K562 (cell line): ENCODE measurements at regions not wholly inside any gene's neighbourhood (a gene's known extent, or its start where the extent isn't known, plus 50 kb on each side); places are given as distances from the start of the nearest gene placed in this dataset.

Experiments
- ATAC-seq: fragments of 200-7000 bp; cut with Tn5 transposase; 3 replicates; pipeline ENCODE4 v1.9.1; 2020; ENCODE audit warnings: moderate library complexity
- BruUV-seq: library from RNA; stranded (reverse); fragments of 400-500 nt; replicated peaks from 2 replicates; lab custom pipeline; 2021; lab: Mats Ljungman, UMichigan
- CTCF ChIA-PET: fragments of 300-600 bp; formaldehyde crosslinking; extraction: SDS; loops from one replicate; lab custom pipeline; 2021; ENCODE audit warnings: low intra/inter-chr PET ratio; lab: Yijun Ruan, JAX
- POLR2A ChIA-PET: fragments of 300-600, 350-650 bp; sonication (Branson Sonifier 250); formaldehyde crosslinking; extraction: SDS; loops from one replicate; lab custom pipeline; 2021; ENCODE audit warnings: antibody characterized with exemption, inconsistent platforms; lab: Yijun Ruan, JAX
- DNase-seq, 4 experiments: peaks; one replicate each; pipeline versions ENCODE4 v3.0.0 to v3.0.0-alpha.2; 2011 to 2018; ENCODE audit warnings: low spot score in 3 of 4, mixed read lengths in 3 of 4; ENCODE audit errors: extremely low read depth in 1 of 4
- FAIRE-seq: peaks from 2 replicates; lab custom pipeline; 2011; peaks lifted over from hg19 to GRCh38; lab: Jason Lieb, UNC
- H2AFZ ChIP-seq: 2 replicates; pipeline ENCODE4 v1.6.0; 2011; ENCODE audit warnings: low read depth, low read length, control low read depth, inconsistent platforms
- H3K27ac ChIP-seq: fragments of 200-600 bp; 3 replicates; pipeline ENCODE4 v1.8.0; 2011; ENCODE audit warnings: low read depth, mild to moderate bottlenecking, control low read depth, inconsistent platforms, low read length, moderate library complexity, mixed read lengths; ENCODE audit errors: extremely low read depth
- H3K27me3 ChIP-seq, 2 experiments: fragments of 300-600 bp in 1 of 2; 2 replicates in 1 of 2; 3 replicates in 1 of 2; pipeline versions ENCODE4 v1.6.0 to v1.8.0; 2011; ENCODE audit warnings: inconsistent platforms in 2 of 2, low read length in 2 of 2, mild to moderate bottlenecking in 1 of 2, mixed read lengths in 1 of 2, moderate library complexity in 1 of 2; ENCODE audit not compliant: control insufficient read depth in 2 of 2, insufficient read depth in 2 of 2
- H3K36me3 ChIP-seq: fragments of 300-600 bp; 3 replicates; pipeline ENCODE4 v1.8.0; 2011; ENCODE audit warnings: mild to moderate bottlenecking, low read length, inconsistent platforms; ENCODE audit not compliant: control insufficient read depth, insufficient read depth
- H3K4me1 ChIP-seq, 2 experiments: fragments of 200-600 bp in 1 of 2; replicated peaks in 1 of 2; 2 replicates in 1 of 2; 3 replicates in 1 of 2; pipeline versions ENCODE4 v1.5.1 to v1.8.0; 2011; ENCODE audit warnings: inconsistent platforms in 2 of 2, low read length in 2 of 2, mild to moderate bottlenecking in 1 of 2, mixed read lengths in 1 of 2, moderate library complexity in 1 of 2; ENCODE audit not compliant: control insufficient read depth in 2 of 2, insufficient read depth in 2 of 2
- H3K4me2 ChIP-seq: 2 replicates; pipeline ENCODE4 v1.6.1; 2011; ENCODE audit warnings: low read length, control low read depth, inconsistent platforms, mixed read lengths; ENCODE audit not compliant: insufficient read depth
- H3K4me3 ChIP-seq: fragments of 200-600 bp; sonication (generic), shearing (Covaris generic); 2 replicates; pipeline ENCODE4 v1.5.1; 2016; ENCODE audit warnings: control low read depth, inconsistent platforms
- H3K79me2 ChIP-seq: fragments of 200-600 bp; 3 replicates; pipeline ENCODE4 v1.8.0; 2011; ENCODE audit warnings: low read length, inconsistent platforms; ENCODE audit not compliant: control insufficient read depth, insufficient read depth
- H3K9ac ChIP-seq, 2 experiments: 2 replicates each; pipeline versions ENCODE4 v1.6.0 to v1.6.1; 2011; ENCODE audit warnings: low read depth in 2 of 2, low read length in 2 of 2, control low read depth in 1 of 2, inconsistent platforms in 1 of 2, mild to moderate bottlenecking in 1 of 2, mixed read lengths in 1 of 2; ENCODE audit not compliant: insufficient read depth in 1 of 2
- H3K9me1 ChIP-seq: one replicate; pipeline ENCODE4 v1.6.0; 2011; ENCODE audit warnings: inconsistent platforms, mild to moderate bottlenecking, low read length, moderate library complexity; ENCODE audit not compliant: control insufficient read depth, insufficient read depth
- H3K9me3 ChIP-seq: replicated peaks from 2 replicates; pipeline ENCODE4 v1.5.1; 2011; ENCODE audit warnings: low read depth, low read length, inconsistent platforms; ENCODE audit not compliant: control insufficient read depth, insufficient read depth
- H4K20me1 ChIP-seq: replicated peaks from 2 replicates; pipeline ENCODE4 v1.6.1; 2011; ENCODE audit warnings: low read length, inconsistent platforms, mixed read lengths; ENCODE audit not compliant: control insufficient read depth, insufficient read depth
- ASH1L ChIP-seq: fragments of 450-650 bp; IDR thresholded peaks from 2 replicates; pipeline ENCODE4 v1.6.1; 2018; ENCODE audit warnings: borderline replicate concordance, mild to moderate bottlenecking, low read depth; ENCODE audit not compliant: partially characterized antibody
- ERF ChIP-seq: fragments of 450-650 bp; formaldehyde crosslinking; IDR thresholded peaks from 2 replicates; pipeline ENCODE4 v1.4.0; 2020; ENCODE audit warnings: mild to moderate bottlenecking, mixed read lengths
- HSF4 ChIP-seq: fragments of 250-450 bp; sonication (Bioruptor Pico); IDR thresholded peaks from 2 replicates; pipeline ENCODE4 v2.1.2; 2022; ENCODE audit warnings: mild to moderate bottlenecking, moderate library complexity, borderline replicate concordance
- NELFE ChIP-seq: IDR thresholded peaks from 2 replicates; pipeline ENCODE4 v1.6.1; 2011; ENCODE audit warnings: mild to moderate bottlenecking; ENCODE audit not compliant: insufficient read depth, insufficient read length
- NFIC ChIP-seq: fragments of 450-650 bp; IDR thresholded peaks from 2 replicates; pipeline ENCODE4 v1.6.1; 2017; ENCODE audit warnings: mild to moderate bottlenecking, inconsistent platforms
- RBFOX2 ChIP-seq: fragments of 200-400 bp; formaldehyde crosslinking; IDR thresholded peaks from 2 replicates; pipeline ENCODE4 v1.6.1; 2017; ENCODE audit warnings: low read depth, mild to moderate bottlenecking, low read length, moderate library complexity
- RBM15 ChIP-seq: fragments of 200-400 bp; formaldehyde crosslinking; IDR thresholded peaks from 2 replicates; pipeline ENCODE4 v1.6.1; 2018; ENCODE audit warnings: mild to moderate bottlenecking, low read length, moderate library complexity; ENCODE audit not compliant: insufficient read depth
- SMARCA5 ChIP-seq: fragments of 450-650 bp; IDR thresholded peaks from 2 replicates; pipeline ENCODE4 v1.6.1; 2016
- SRSF7 ChIP-seq: fragments of 200-400 bp; formaldehyde crosslinking; optimal IDR thresholded peaks from 2 replicates; pipeline ENCODE3; 2017; ENCODE audit warnings: mild to moderate bottlenecking, low read depth, low read length
- TAL1 ChIP-seq: fragments of 450-650 bp; IDR thresholded peaks from 2 replicates; pipeline ENCODE4 v1.6.1; 2016; ENCODE audit warnings: mild to moderate bottlenecking
- TCF7 ChIP-seq: sonication (generic); IDR thresholded peaks from 2 replicates; pipeline ENCODE4 v1.6.1; 2016; ENCODE audit warnings: antibody characterized with exemption, borderline replicate concordance
- ZNF121 ChIP-seq: sonication (generic); formaldehyde crosslinking; conservative IDR thresholded peaks from 2 replicates; pipeline ENCODE4 v1.8.0; 2022; ENCODE audit warnings: missing genetic modification reagents
- ZNF134 ChIP-seq: fragments of 250-450 bp; sonication (Bioruptor Pico); conservative IDR thresholded peaks from 2 replicates; pipeline ENCODE4 v1.4.0; 2020
- ZNF146 ChIP-seq: IDR thresholded peaks from one replicate; pipeline ENCODE4 v1.6.1; 2018; ENCODE audit warnings: missing compliant biosample characterization; ENCODE audit not compliant: unreplicated experiment
- ZNF444 ChIP-seq: fragments of 250-450 bp; sonication (Bioruptor Pico); IDR thresholded peaks from 2 replicates; pipeline ENCODE4 v1.4.0; 2020; ENCODE audit warnings: mild to moderate bottlenecking, moderate library complexity
- ZNF830 ChIP-seq: fragments of 250-450 bp; sonication (Bioruptor Pico); IDR thresholded peaks from 2 replicates; pipeline ENCODE4 v1.5.0; 2021; ENCODE audit warnings: mild to moderate bottlenecking
- WGBS: fragments of 100-300 bp; shearing (Covaris generic); methylation state at CpG from one replicate; pipeline ENCODE4 v1.1.6; 2016; ENCODE audit warnings: low coverage, mixed read lengths; ENCODE audit not compliant: insufficient coverage; ENCODE audit errors: missing lambda C conversion rate; 5-methylcytosine and 5-hydroxymethylcytosine counted together
- in situ Hi-C: fragments of 300-500 bp; cut with MboI; formaldehyde crosslinking; loops from 4 replicates; pipeline ENCODE4 v1.15.0; 2018; ENCODE audit warnings: inconsistent platforms, mixed read lengths
- intact Hi-C: fragments of 100-400 bp; cut with micrococcal nuclease; formaldehyde crosslinking; loops from 2 replicates; pipeline ENCODE4 v1.14.2; 2022
- TF ChIP-seq, protein P1 (sequence below): fragments of 250-450 bp; sonication (Bioruptor Pico); IDR thresholded peaks from 2 replicates; pipeline ENCODE4 v1.5.1; 2021; ENCODE audit warnings: mild to moderate bottlenecking
- TF ChIP-seq, protein P2 (sequence below): fragments of 250-450 bp; sonication (Bioruptor Pico); IDR thresholded peaks from 2 replicates; pipeline ENCODE4 v1.4.0; 2020
- TF ChIP-seq, protein P3 (sequence below), 3 experiments: IDR thresholded peaks in 2 of 3; conservative IDR thresholded peaks in 1 of 3; 2 replicates each; pipeline ENCODE4 v1.5.1; 2011 to 2012; ENCODE audit warnings: low read length in 3 of 3, mild to moderate bottlenecking in 3 of 3, control low read depth in 2 of 3, improper control_type of control experiment in 1 of 3, inconsistent platforms in 1 of 3, low read depth in 1 of 3, mixed read lengths in 1 of 3, moderate library complexity in 1 of 3; ENCODE audit not compliant: insufficient read depth in 2 of 3
- TF ChIP-seq, protein P4 (sequence below), 2 experiments: IDR thresholded peaks; 2 replicates each; pipeline ENCODE4 v1.6.1; 2011; ENCODE audit warnings: borderline replicate concordance in 1 of 2, control low read depth in 1 of 2, low read depth in 1 of 2, low read length in 1 of 2, mild to moderate bottlenecking in 1 of 2, mixed read lengths in 1 of 2, moderate library complexity in 1 of 2; ENCODE audit not compliant: insufficient read depth in 1 of 2, insufficient read length in 1 of 2, poor library complexity in 1 of 2, severe bottlenecking in 1 of 2; ENCODE audit errors: extremely low read depth in 1 of 2

DNA sequence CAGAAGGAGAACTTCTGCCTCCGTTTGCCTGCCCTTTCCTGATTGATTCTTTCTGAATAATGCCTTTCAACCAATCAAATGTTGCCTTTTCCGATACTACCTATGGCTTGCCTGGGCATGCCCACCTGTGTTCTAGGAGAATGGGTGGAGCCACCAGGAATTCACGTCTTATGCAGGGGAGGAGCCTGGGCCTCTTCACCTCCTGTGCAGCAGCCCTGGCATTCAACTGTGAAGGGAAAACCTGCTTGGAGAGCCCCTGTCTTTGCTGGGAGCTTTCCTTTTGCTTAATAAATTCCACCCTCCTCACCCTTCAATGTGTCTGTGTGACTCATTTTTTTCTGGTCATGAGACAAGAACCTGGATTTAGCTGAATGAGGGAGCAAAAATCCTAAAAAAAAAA is 730.7 kb downstream of the UQCRFS1 start:
- CTCF ChIA-PET: no interaction called here
- Histone ChIP-seq H3K4me1 (peaks cover 9 to 19% of the 10 kb centered on the region in 2 experiments; a peak in 4 of 5 replicates), H3K4me3 (no peak overlapping the region), H3K27me3 (no peaks in the 10 kb centered on the region), H3K9me3 (no peaks in the 10 kb centered on the region), H3K36me3 (peaks cover 70% of the 10 kb centered on the region)
- ATAC-seq: 0 out of 3 replicates have a peak, but pooled peaks have one; percentile 5
- no peak for FAIRE-seq
- DNase-seq: no peak
- TF ChIP-seq ZNF830 (CRISPR knock-in tag) (no peak), SMARCA5 (no peak), ZNF134 (CRISPR knock-in tag) (no peak), SRSF7 (no peak), ZNF146 (no peak), TCF7 (no peak), RBFOX2 (no peak), ERF (CRISPR knock-in tag) (no peak), ZNF121 (no peak), ASH1L (no peak), HSF4 (CRISPR knock-in tag) (no peak), NELFE (no peak), ZNF444 (CRISPR knock-in tag) (no peak), TAL1 (no peak), RBM15 (no peak), NFIC (no peak)
- TF ChIP-seq, protein P1, sequence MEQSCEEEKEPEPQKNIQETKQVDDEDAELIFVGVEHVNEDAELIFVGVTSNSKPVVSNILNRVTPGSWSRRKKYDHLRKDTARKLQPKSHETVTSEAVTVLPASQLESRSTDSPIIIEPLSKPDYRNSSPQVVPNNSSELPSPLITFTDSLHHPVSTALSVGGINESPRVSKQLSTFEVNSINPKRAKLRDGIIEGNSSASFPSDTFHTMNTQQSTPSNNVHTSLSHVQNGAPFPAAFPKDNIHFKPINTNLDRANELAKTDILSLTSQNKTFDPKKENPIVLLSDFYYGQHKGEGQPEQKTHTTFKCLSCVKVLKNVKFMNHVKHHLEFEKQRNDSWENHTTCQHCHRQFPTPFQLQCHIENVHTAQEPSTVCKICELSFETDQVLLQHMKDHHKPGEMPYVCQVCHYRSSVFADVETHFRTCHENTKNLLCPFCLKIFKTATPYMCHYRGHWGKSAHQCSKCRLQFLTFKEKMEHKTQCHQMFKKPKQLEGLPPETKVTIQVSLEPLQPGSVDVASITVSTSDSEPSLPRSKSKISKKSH (CRISPR knock-in tag): no peak
- TF ChIP-seq, protein P2, sequence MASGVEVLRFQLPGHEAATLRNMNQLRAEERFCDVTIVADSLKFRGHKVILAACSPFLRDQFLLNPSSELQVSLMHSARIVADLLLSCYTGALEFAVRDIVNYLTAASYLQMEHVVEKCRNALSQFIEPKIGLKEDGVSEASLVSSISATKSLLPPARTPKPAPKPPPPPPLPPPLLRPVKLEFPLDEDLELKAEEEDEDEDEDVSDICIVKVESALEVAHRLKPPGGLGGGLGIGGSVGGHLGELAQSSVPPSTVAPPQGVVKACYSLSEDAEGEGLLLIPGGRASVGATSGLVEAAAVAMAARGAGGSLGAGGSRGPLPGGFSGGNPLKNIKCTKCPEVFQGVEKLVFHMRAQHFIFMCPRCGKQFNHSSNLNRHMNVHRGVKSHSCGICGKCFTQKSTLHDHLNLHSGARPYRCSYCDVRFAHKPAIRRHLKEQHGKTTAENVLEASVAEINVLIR (CRISPR knock-in tag): no peak
- TF ChIP-seq, protein P3, sequence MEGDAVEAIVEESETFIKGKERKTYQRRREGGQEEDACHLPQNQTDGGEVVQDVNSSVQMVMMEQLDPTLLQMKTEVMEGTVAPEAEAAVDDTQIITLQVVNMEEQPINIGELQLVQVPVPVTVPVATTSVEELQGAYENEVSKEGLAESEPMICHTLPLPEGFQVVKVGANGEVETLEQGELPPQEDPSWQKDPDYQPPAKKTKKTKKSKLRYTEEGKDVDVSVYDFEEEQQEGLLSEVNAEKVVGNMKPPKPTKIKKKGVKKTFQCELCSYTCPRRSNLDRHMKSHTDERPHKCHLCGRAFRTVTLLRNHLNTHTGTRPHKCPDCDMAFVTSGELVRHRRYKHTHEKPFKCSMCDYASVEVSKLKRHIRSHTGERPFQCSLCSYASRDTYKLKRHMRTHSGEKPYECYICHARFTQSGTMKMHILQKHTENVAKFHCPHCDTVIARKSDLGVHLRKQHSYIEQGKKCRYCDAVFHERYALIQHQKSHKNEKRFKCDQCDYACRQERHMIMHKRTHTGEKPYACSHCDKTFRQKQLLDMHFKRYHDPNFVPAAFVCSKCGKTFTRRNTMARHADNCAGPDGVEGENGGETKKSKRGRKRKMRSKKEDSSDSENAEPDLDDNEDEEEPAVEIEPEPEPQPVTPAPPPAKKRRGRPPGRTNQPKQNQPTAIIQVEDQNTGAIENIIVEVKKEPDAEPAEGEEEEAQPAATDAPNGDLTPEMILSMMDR (IDR thresholded peaks at IDR 0.05 in 2 of 3, conservative IDR thresholded peaks at IDR 0.05 in 1 of 3; ENCODE audit: insufficient read depth in 2 of 3, low read depth in 1 of 3, low read length in 3 of 3): no peak
- TF ChIP-seq, protein P4, sequence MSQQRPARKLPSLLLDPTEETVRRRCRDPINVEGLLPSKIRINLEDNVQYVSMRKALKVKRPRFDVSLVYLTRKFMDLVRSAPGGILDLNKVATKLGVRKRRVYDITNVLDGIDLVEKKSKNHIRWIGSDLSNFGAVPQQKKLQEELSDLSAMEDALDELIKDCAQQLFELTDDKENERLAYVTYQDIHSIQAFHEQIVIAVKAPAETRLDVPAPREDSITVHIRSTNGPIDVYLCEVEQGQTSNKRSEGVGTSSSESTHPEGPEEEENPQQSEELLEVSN (IDR thresholded peaks at IDR 0.05; ENCODE audit: borderline replicate concordance in 1 of 2, extremely low read depth in 1 of 2, insufficient read depth in 1 of 2, insufficient read length in 1 of 2, low read depth in 1 of 2, low read length in 1 of 2, poor library complexity in 1 of 2, severe bottlenecking in 1 of 2): no peak
- TF ChIP-seq, all 486 proteins: peak for 0
- 50% methylated on average over 3 of the region's 3 CpGs for WGBS
- Histone ChIP-seq H2AFZ (no peak overlapping the region), H3K9me1 (no peaks in the 10 kb centered on the region), H4K20me1 (peaks cover 50% of the 10 kb centered on the region), H3K9ac (no peak overlapping the region; a peak in 1 of 4 replicates), H3K27ac (no peak overlapping the region), H3K79me2 (peaks cover 94% of the 10 kb centered on the region), H3K4me2 (no peak overlapping the region)
- in situ Hi-C loops (no loop called here), intact Hi-C loops (no loop called here)
- POLR2A ChIA-PET: no interaction called here
- no TSS peak for BruUV-seq
